Muscle layer of duodenum (tissue), 2 donors: ENCODE measurements at regions not wholly inside any gene's neighbourhood (a gene's known extent, or its start where the extent isn't known, plus 50 kb on each side); places are given as distances from the start of the nearest gene placed in this dataset.

Experiments used
- H3K27ac ChIP-seq: one replicate; pipeline ENCODE4 v1.7.0; 2013; ENCODE audit warnings: mild to moderate bottlenecking, low read length
- H3K27me3 ChIP-seq: one replicate; pipeline ENCODE4 v1.7.0; 2013; ENCODE audit warnings: low read depth, mild to moderate bottlenecking, control low read depth, low read length
- H3K36me3 ChIP-seq, 2 donors: one replicate each; pipeline ENCODE4 v1.7.0; 2013; ENCODE audit warnings: low read length in 2 of 2, control low read depth in 1 of 2, mild to moderate bottlenecking in 1 of 2; ENCODE audit not compliant: insufficient read depth in 2 of 2, control insufficient read depth in 1 of 2
- H3K4me1 ChIP-seq, 2 donors: one replicate each; pipeline ENCODE4 v1.7.0; 2013; ENCODE audit warnings: low read length in 2 of 2, mild to moderate bottlenecking in 2 of 2, control low read depth in 1 of 2, moderate library complexity in 1 of 2; ENCODE audit not compliant: insufficient read depth in 2 of 2, control insufficient read depth in 1 of 2
- H3K4me3 ChIP-seq, 2 donors: one replicate each; pipeline ENCODE4 v1.7.0; 2013; ENCODE audit warnings: low read length in 2 of 2, low read depth in 1 of 2, mild to moderate bottlenecking in 1 of 2
- H3K9me3 ChIP-seq, 2 donors: one replicate each; pipeline ENCODE4 v1.7.0; 2013; ENCODE audit warnings: low read length in 2 of 2, control low read depth in 1 of 2, mild to moderate bottlenecking in 1 of 2; ENCODE audit not compliant: control insufficient read depth in 1 of 2
- donor health status: healthy.

DNA sequence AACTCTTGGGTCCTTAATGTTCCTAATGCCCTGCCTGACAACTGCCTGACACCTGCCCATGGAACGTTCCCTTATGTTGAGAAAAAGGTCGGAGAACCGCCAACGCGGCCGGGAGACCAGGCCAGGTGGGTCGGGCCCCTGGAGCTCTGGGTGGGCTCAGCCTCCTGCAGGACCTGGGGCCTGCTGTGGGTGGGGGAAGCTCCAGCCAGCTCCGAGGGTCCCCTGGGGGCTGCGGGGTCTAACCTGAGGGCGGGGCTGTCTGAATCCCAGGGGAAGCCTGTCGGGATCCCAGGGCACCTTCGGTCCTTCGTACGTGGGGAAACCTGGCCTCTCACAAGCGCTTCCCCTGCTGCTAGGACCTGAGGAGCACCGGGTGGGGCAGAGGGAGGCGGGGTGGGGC lies 296.0 kb downstream of the NDUFA10 start:
- H3K4me3 ChIP-seq = no peak overlapping the region
- H3K27ac ChIP-seq = no peak overlapping the region
- peaks cover 0 to 4% of the 10 kb centered on the region in 2 donors for H3K9me3 ChIP-seq
- H3K27me3 ChIP-seq = no peaks in the 10 kb centered on the region
- peaks cover 0 to 14% of the 10 kb centered on the region in 2 donors for H3K4me1 ChIP-seq
- no peaks in the 10 kb centered on the region for H3K36me3 ChIP-seq

DNA sequence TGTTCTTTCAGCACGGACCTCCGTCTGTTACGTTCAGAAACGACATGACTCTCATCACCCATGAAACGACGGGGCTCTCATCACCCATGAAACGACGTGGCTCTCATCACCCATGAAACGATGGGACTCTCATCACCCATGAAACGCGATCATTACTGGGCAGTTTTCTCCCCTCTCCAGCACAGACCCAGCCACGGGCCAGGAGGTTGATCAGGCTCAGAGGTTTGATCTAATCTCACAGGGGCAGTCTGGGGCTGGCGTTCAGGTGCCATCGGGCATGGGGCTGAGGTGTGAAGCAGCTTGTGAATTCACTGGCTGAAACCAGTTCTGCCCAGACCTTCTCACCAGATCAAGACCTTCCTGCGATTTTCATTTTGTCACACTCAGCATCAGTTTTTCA lies 296.4 kb downstream of the NDUFA10 start:
- no peak overlapping the region for H3K27ac ChIP-seq
- no peaks in the 10 kb centered on the region for H3K36me3 ChIP-seq
- no peak overlapping the region for H3K4me3 ChIP-seq
- peaks cover 0 to 16% of the 10 kb centered on the region in 2 donors for H3K4me1 ChIP-seq
- H3K9me3 ChIP-seq = peaks cover 0 to 1% of the 10 kb centered on the region in 2 donors
- no peaks in the 10 kb centered on the region for H3K27me3 ChIP-seq

DNA sequence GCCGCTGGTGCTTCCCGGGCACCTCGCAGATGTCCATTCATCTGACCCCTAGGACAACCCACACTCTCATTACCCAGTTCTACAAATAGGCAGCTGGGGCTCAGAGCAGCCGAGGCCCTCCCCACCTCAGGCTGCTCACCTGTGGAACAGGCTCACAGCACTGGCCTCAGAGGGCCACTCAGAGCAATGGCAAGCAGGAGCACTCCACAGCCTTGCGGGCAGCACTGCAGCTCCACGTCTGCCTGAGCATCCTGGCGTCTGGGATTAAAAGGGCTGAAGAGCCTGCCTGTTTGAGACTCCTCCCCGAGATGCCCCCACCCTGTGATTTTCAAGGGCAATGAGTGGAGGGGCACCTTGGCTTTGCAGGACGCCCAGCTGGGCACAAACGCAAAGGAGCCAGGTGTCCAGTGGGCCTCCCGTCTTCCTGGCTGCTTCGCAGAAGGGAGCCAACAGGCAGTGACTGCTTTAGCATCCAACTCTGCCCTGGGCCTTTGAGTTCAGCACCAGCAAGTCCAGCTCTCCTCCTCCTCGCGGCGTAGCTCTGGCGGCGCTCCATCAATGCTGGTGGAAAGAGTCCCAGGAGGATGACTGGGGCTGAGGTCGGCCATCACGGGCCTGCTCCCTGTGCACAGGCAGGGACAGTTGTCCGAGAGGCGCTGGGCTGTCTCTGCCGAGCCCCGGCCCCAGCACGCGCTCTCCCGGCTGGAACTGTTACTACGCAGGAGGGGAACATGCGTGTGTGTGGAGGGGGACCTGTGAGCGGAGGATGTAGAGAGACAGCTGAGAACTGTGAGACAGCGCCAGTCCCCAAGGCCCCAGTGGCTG lies 297.2 kb downstream of the NDUFA10 start:
- H3K4me1 ChIP-seq = peaks cover 0 to 16% of the 10 kb centered on the region in 2 donors
- H3K27me3 ChIP-seq = no peaks in the 10 kb centered on the region
- no peak overlapping the region for H3K4me3 ChIP-seq
- H3K9me3 ChIP-seq = no peaks in the 10 kb centered on the region
- H3K36me3 ChIP-seq = no peaks in the 10 kb centered on the region
- H3K27ac ChIP-seq = no peak overlapping the region

GRCh38 chr2:239727182-239727775 lies 297.9 kb downstream of the NDUFA10 start:
- H3K36me3 ChIP-seq = no peaks in the 10 kb centered on the region
- H3K4me1 ChIP-seq = peaks cover 0 to 16% of the 10 kb centered on the region in 2 donors
- no peaks in the 10 kb centered on the region for H3K9me3 ChIP-seq
- H3K4me3 ChIP-seq = no peak overlapping the region
- H3K27me3 ChIP-seq = no peaks in the 10 kb centered on the region
- H3K27ac ChIP-seq = no peak overlapping the region

DNA sequence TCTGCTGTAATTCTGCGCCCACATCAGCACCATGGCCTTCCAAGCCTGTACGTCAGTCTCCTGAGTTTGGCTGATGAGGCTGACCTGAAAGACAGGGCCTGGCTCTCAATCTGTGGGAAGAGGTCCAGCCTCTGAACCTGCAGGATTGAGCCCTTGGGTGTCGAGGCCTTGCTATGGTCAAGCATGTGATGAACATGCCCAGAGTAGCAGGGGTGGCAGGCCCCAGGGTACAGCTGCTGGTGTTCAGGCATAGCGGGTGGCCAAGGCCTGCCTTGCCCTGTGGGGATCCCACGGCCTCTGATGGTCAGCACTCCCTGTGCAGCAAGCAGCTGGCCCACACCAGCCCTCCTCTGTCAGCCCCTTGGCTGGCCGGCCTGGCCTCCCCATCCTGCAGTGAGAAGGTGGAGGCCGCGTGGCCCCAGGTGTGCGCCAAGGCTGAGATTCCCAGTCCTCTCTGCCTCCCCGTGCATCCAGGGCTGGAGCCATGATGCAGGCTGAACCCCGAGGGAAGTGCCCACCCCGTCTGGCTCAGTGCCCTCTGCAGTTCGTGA lies 298.4 kb downstream of the NDUFA10 start:
- Histone ChIP-seq H3K4me3 (no peak overlapping the region), H3K9me3 (no peaks in the 10 kb centered on the region), H3K36me3 (no peaks in the 10 kb centered on the region), H3K4me1 (peaks cover 0 to 16% of the 10 kb centered on the region in 2 donors), H3K27me3 (no peaks in the 10 kb centered on the region), H3K27ac (no peak overlapping the region)

- Histone ChIP-seq H3K27me3 (no peaks in the 10 kb centered on the region), H3K9me3 (no peaks in the 10 kb centered on the region), H3K4me3 (no peak overlapping the region), H3K4me1 (peaks cover 0 to 16% of the 10 kb centered on the region in 2 donors), H3K27ac (no peak overlapping the region), H3K36me3 (no peaks in the 10 kb centered on the region)
Observed at GRCh38 chr2:239726091-239726591, 299.0 kb downstream of the NDUFA10 start.

- no peaks in the 10 kb centered on the region for H3K27me3 ChIP-seq
- H3K27ac ChIP-seq = no peak overlapping the region
- H3K9me3 ChIP-seq = no peaks in the 10 kb centered on the region
- no peaks in the 10 kb centered on the region for H3K36me3 ChIP-seq
- H3K4me1 ChIP-seq = peaks cover 0 to 16% of the 10 kb centered on the region in 2 donors
- no peak overlapping the region for H3K4me3 ChIP-seq
Observed at GRCh38 chr2:239725551-239725890, 299.6 kb downstream of the NDUFA10 start.

GRCh38 chr2:239724851-239725550 lies 300.1 kb downstream of the NDUFA10 start:
- Histone ChIP-seq H3K9me3 (no peaks in the 10 kb centered on the region), H3K4me1 (peaks cover 0 to 16% of the 10 kb centered on the region in 2 donors), H3K36me3 (no peaks in the 10 kb centered on the region), H3K4me3 (no peak overlapping the region), H3K27ac (no peak overlapping the region), H3K27me3 (no peaks in the 10 kb centered on the region)

DNA sequence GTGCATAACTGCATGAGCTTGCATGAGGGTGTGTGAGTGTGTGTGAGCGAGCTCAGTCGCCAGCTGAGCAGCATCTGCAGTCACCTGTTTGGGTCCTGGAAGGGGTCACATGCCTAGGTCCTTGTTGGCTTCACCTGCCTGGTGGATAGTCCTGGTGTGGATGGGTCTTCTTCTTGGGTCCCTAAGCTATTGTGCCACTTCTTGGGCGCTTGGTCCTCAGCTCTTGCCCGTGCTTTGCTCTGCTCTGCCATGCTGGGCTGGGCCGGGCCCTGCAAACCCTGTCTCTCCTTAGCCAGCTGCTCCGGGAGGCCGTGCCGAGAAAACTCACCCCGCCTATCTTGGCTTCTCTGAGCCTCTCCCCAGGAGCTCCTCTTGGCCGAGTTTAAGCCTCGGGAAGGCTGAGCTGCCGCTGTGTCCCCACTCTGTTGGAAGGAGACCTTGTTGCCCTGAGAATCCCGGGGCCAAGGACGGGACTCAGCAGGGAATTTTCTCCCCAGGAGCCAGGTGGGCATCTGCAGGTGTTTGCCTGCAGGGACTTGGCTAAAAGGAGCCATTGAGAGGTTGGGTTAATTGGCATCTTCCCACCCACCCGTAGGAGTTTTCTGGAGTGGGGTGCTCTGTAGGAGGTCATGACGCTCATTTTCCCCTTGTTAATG lies 300.8 kb downstream of the NDUFA10 start:
- Histone ChIP-seq H3K9me3 (no peaks in the 10 kb centered on the region), H3K36me3 (no peaks in the 10 kb centered on the region), H3K27me3 (no peaks in the 10 kb centered on the region), H3K4me3 (no peak overlapping the region), H3K27ac (no peak overlapping the region), H3K4me1 (peaks cover 0 to 16% of the 10 kb centered on the region in 2 donors)

- Histone ChIP-seq H3K27ac (no peak overlapping the region), H3K9me3 (no peaks in the 10 kb centered on the region), H3K27me3 (no peaks in the 10 kb centered on the region), H3K36me3 (no peaks in the 10 kb centered on the region), H3K4me1 (peaks cover 0 to 16% of the 10 kb centered on the region in 2 donors), H3K4me3 (no peak overlapping the region)
Observed at GRCh38 chr2:239723486-239724193, 301.5 kb downstream of the NDUFA10 start.
